Rectal smooth muscle tissue (tissue), 1 donor: ENCODE measurements at regions not wholly inside any gene's neighbourhood (a gene's known extent, or its start where the extent isn't known, plus 50 kb on each side); places are given as distances from the start of the nearest gene placed in this dataset.
A peak's percentile ranks its signal among the peaks of the same experiment; 100 is the strongest.

ENCODE experiments used
- H3K27ac ChIP-seq: one replicate; pipeline ENCODE4 v1.7.0; 2013; ENCODE audit warnings: low read depth, low read length, inconsistent platforms
- H3K27me3 ChIP-seq: one replicate; pipeline ENCODE4 v1.7.0; 2013; ENCODE audit warnings: low read length; ENCODE audit not compliant: control insufficient read depth, insufficient read depth
- H3K36me3 ChIP-seq: one replicate; pipeline ENCODE4 v1.7.0; 2013; ENCODE audit warnings: low read length; ENCODE audit not compliant: control insufficient read depth, insufficient read depth
- H3K4me1 ChIP-seq: one replicate; pipeline ENCODE4 v1.7.0; 2013; ENCODE audit warnings: low read length; ENCODE audit not compliant: control insufficient read depth, insufficient read depth
- H3K4me3 ChIP-seq: one replicate; pipeline ENCODE4 v1.7.0; 2013; ENCODE audit warnings: low read length
- H3K9ac ChIP-seq: one replicate; pipeline ENCODE4 v1.7.0; 2013; ENCODE audit warnings: low read length

DNA sequence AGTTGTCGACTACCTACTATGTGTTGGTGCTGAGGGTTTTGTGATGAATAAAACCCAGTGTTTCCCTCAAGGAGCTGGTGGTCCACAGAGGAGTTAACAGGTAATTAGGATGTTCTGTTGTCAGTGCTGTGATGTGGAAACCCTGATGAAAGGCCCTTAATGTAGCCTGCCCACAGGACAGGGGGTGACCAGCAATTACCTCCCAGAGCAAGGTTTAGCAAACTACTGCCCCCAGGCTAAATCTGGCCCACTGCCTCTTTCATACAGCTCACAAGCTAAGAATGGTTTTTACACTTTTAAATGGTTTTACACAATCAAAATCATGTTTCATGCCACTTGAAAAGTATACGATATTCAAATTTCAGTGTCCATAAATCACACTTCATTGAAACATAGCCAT, 536.2 kb downstream of the MIAT start:
- H3K4me3 ChIP-seq: no peak overlapping the region
- peaks cover 7% of the 10 kb centered on the region for H3K4me1 ChIP-seq
- no peak overlapping the region for H3K9ac ChIP-seq
- no peak overlapping the region for H3K27ac ChIP-seq
- H3K27me3 ChIP-seq: no peaks in the 10 kb centered on the region
- no peaks in the 10 kb centered on the region for H3K36me3 ChIP-seq

DNA sequence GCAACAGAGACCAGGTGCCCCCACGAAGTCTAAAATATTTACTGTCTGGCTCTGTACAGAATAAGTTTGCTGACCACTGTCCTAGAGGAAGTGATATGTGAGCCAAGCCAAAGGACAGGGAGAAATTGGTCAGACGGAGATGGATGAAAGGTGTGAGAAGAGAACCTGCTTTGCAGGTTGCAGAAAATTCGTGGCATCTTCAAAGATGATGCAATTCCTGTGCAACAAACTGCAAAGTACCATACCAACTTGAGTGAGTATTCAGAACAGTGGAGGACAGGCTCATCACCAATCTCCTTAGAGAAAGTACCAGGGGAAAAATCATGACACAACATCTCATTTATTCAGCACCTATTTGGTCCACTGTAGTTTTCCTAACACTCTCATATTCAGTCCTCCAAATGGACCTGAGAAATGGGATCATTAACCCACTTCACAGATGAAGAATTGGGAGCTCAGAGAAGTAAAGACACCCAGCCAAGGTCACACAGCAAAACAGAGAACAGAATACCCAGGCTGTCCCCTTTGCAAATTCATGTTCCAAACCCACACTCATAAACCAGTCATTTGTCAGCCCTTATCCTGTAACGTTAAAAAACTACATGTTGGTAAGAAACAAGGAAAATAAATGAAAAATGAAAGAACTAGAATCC, 536.8 kb downstream of the MIAT start:
- no peak overlapping the region for H3K4me3 ChIP-seq
- no peak overlapping the region for H3K9ac ChIP-seq
- peak overlapping the region; percentile 3 for H3K27ac ChIP-seq
- H3K36me3 ChIP-seq: no peaks in the 10 kb centered on the region
- H3K27me3 ChIP-seq: no peaks in the 10 kb centered on the region
- H3K4me1 ChIP-seq: peaks cover 7% of the 10 kb centered on the region

DNA sequence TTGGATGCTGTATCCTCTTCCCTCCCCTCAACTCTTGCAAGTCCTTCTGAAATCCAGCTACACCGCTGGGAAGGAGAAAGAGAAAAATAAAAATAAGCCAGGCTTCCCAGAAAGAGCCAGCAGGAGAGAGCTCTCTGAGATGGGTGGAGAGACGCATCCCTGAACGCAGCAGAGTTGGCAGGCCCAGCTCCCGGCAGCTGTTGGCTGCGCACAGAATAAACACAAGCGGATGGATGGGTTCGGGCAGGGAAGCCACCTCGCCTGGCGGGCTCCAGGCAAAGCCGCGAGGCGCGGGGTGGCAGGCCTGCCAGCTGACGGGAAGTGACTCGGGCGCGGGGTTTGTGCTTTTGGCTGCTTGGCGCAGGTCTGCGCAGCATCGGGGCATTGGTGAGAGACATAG, 537.7 kb downstream of the MIAT start:
- H3K27ac ChIP-seq: no peak overlapping the region

DNA sequence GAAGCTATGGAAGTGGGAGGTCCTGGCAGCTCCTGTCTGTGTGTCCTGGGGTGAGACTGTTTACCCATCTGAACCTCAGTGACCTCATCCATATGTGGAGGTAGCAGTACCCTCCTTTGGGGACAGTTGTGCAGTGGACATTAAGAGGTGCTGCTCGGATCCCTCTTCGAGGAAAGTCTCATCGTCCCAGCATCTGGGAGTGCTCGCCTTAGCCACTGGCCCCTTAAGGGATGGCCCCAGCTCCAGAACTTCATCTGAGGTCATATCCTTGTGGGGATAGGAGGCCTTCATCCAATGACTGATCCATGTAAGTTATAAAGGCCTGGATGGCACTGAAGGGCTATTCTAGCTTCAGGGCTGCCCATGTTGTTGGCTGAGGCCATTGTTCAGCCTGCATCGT, 538.1 kb downstream of the MIAT start:
- no peaks in the 10 kb centered on the region for H3K27me3 ChIP-seq

More for the DNA sequence above, 537.7 kb downstream of the MIAT start:
- peaks cover 7% of the 10 kb centered on the region for H3K4me1 ChIP-seq
- no peak overlapping the region for H3K9ac ChIP-seq
- H3K4me3 ChIP-seq: no peak overlapping the region
- H3K36me3 ChIP-seq: no peaks in the 10 kb centered on the region
- no peaks in the 10 kb centered on the region for H3K27me3 ChIP-seq

DNA sequence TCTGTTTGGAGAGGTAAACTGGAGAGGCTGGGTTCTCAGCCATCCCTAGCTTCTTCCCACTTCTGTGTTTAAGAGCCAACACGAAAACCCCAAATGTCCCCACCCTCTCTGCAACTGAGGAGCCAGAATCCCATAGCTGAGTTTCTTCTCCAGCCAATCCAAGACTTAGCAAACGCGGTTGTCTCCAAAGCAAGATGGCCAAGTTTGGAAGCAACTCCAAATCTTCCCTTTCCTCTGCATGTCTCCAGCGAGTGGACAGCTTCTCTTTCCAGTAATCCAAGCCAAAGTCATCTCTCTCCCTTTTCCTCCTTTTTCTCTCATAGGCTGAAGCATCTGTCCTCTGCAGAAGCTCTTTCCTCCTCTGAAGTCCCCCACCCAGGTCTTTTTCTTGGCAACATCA, 539.2 kb downstream of the MIAT start:
- H3K4me3 ChIP-seq: no peak overlapping the region
- H3K27me3 ChIP-seq: no peaks in the 10 kb centered on the region
- H3K27ac ChIP-seq: no peak overlapping the region
- no peak overlapping the region for H3K9ac ChIP-seq
- H3K4me1 ChIP-seq: peaks cover 7% of the 10 kb centered on the region
- no peaks in the 10 kb centered on the region for H3K36me3 ChIP-seq

More for the DNA sequence above, 538.1 kb downstream of the MIAT start:
- Histone ChIP-seq H3K4me3 (no peak overlapping the region), H3K27ac (no peak overlapping the region), H3K4me1 (peaks cover 7% of the 10 kb centered on the region), H3K9ac (no peak overlapping the region), H3K36me3 (no peaks in the 10 kb centered on the region)

DNA sequence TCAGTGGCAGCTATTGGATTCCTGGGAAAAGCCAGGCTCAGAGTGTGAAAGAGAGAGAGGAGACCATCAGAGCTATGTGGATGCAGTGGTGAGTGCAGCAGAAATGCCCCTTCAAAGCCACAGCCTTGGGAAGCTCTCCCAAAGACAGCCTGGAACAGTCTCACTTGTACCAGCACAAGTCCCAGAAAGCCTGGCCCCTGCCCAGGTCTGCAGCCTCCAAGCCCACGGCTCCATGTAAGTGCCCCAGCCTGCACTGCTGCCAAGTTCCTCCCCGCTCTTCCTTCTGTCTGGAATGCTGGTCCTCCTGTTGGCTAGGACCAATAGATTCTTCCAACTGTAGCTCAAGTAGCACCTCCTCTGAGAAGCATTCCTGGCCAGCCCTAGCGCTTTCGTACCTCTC, 539.7 kb downstream of the MIAT start:
- peaks cover 7% of the 10 kb centered on the region for H3K4me1 ChIP-seq
- no peaks in the 10 kb centered on the region for H3K27me3 ChIP-seq
- no peak overlapping the region for H3K27ac ChIP-seq

DNA sequence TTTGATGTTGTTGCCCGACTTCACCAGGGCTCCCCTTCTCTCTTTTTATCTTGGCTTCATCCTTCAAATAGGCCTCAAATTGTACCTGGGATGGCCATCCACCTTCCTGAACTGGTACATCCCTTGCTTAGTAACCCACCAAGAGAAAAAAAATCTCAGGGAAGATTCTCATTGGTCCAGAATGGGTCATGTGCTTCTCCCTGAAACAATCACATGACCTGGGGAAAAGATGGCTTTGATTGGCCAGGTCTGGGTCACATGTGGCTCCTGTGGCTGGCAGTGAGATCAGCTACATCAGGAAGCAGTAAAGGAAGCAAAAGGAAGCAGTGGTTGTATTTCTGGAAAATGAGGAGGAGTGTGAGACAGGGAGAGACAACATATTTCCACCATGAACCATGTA, 540.2 kb downstream of the MIAT start:
- H3K36me3 ChIP-seq: no peaks in the 10 kb centered on the region
- H3K4me1 ChIP-seq: peaks cover 7% of the 10 kb centered on the region
- H3K27me3 ChIP-seq: no peaks in the 10 kb centered on the region
- no peak overlapping the region for H3K9ac ChIP-seq
- no peak overlapping the region for H3K27ac ChIP-seq
- no peak overlapping the region for H3K4me3 ChIP-seq

More for the DNA sequence above, 539.7 kb downstream of the MIAT start:
- Histone ChIP-seq H3K36me3 (no peaks in the 10 kb centered on the region), H3K9ac (no peak overlapping the region), H3K4me3 (no peak overlapping the region)

DNA sequence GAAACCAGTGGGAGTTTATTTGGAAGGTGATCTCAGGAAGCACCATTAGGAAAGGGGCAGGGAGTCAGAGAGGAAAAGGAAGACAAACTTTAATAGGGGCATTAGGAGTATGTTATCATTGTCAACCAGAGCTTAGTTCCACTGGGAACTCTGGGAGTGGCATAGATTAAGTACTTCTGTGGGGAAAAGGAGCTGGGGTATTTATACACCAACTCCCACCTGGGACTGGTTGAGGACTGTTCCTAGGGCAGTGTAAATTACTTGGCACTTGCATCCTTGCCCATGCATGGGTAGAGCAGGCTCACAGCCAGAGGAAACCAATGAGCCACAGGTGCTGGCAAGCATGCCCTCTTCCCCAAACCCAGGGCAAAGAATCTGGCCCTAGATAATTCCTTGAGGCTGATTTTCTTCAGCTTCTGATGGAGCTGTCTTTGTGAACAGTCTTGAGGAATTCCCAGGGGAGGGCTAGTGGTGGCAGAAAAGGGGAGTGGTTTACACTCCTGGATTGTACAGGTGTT, 541.2 kb downstream of the MIAT start:
- Histone ChIP-seq H3K4me3 (no peak overlapping the region), H3K9ac (no peak overlapping the region), H3K27ac (no peak overlapping the region), H3K27me3 (no peaks in the 10 kb centered on the region), H3K36me3 (no peaks in the 10 kb centered on the region), H3K4me1 (peaks cover 12% of the 10 kb centered on the region)

DNA sequence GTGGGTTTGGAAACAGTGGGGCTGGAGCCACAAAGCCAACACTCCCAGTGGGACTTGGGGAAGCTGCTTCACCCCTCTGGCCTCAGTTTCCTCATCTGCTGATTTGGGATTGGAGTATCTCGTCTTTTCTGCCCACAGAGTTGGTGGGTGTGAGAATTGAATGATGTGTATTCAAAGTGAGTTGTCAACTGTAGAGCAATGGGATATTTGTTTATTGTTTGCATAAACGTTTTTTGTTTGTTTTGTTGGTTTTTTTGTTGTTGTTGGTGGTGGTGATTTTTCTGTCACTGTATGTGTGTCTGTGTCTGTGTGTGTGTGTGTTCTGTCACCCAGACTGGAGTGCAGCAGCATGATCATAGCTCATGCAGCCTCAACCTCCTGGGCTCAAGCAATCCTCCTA, 542.0 kb downstream of the MIAT start:
- peaks cover 11% of the 10 kb centered on the region for H3K4me1 ChIP-seq

DNA sequence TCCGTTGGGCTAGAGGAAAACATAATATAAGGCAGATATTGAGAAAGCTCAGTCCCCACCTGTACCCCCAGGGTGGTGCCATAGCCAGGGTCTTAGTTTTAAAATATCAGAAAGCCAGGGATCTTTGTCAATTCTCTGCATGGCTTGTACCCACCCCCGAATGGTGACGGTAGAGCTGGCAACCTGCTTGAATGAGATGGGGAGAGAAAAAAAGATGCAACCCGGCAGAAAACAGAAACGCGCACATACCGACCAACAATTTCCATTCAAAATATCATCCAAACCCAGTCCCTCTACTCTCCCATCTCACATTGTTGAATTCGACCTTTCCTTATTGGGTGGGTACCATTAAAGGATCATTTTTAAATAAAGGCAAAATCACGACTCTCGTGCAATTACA, 543.9 kb downstream of the MIAT start:
- Histone ChIP-seq H3K27ac (no peak overlapping the region), H3K4me3 (no peak overlapping the region), H3K27me3 (no peaks in the 10 kb centered on the region), H3K4me1 (peaks cover 5% of the 10 kb centered on the region), H3K36me3 (no peaks in the 10 kb centered on the region), H3K9ac (no peak overlapping the region)

More for the DNA sequence above, 542.0 kb downstream of the MIAT start:
- no peaks in the 10 kb centered on the region for H3K27me3 ChIP-seq
- H3K4me3 ChIP-seq: no peak overlapping the region
- H3K27ac ChIP-seq: no peak overlapping the region
- no peak overlapping the region for H3K9ac ChIP-seq
- no peaks in the 10 kb centered on the region for H3K36me3 ChIP-seq

DNA sequence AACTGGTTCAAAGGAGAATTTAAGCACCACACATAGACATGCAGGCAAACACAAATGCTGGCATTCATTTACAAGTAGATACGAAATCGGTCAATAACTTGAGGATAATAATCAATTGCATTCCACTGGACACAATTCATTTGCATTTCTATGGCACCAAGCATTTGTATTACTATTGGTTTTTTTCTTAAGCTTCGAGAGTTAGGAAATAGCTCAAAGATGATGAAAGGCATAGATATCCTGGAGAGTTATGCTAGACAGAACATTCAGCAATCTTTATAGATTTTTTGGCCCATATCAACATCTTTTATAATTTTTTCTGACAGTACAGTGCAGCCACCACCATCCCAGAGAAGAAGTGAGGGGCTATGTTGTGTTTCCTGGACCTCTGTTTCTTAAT, 544.4 kb downstream of the MIAT start:
- H3K36me3 ChIP-seq: no peaks in the 10 kb centered on the region
- no peak overlapping the region for H3K9ac ChIP-seq
- no peak overlapping the region for H3K4me3 ChIP-seq
- H3K27ac ChIP-seq: no peak overlapping the region
- no peaks in the 10 kb centered on the region for H3K27me3 ChIP-seq
- peaks cover 5% of the 10 kb centered on the region for H3K4me1 ChIP-seq

DNA sequence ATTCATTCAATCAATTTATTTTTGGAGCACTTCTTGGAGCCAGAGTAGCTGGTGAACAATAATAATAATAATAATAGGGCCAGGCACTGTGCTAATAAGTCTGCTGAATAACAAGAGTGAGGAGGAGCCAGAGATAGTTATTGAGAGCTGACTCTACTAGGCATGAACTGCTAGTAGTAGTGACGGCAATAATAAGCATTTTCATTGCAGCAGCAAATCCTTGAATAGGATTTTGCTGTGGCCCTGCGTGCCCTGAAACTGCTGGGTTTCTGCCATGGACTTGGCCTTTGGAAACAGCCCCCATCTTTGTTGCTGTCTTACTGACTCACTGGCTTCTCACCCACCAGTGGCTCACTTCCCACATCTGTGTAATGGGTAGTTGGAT, 545.9 kb downstream of the MIAT start:
- no peak overlapping the region for H3K27ac ChIP-seq
- no peaks in the 10 kb centered on the region for H3K36me3 ChIP-seq
- H3K4me1 ChIP-seq: peaks cover 5% of the 10 kb centered on the region
- H3K9ac ChIP-seq: no peak overlapping the region
- H3K4me3 ChIP-seq: no peak overlapping the region
- no peaks in the 10 kb centered on the region for H3K27me3 ChIP-seq

DNA sequence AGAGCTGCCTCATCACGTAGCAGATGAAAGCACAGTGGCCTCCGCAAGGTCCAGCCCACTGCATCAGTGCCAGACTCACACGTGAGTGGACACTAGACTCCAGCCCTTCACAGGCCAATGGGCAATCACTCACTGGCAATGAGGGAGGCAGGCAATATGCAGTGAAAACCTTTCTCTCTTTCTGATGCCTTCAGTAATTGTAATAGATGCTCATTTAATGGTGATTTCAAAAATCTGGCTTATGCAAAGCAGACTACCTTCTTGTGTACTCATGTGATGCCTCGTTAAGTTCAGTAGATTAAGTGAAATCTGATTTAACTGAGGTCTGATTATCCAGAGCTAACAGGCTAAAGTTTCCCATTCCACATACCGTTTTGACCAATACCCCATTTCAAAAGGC, 546.9 kb downstream of the MIAT start:
- Histone ChIP-seq H3K4me3 (no peak overlapping the region), H3K36me3 (no peaks in the 10 kb centered on the region), H3K9ac (no peak overlapping the region), H3K27ac (no peak overlapping the region), H3K27me3 (no peaks in the 10 kb centered on the region), H3K4me1 (peaks cover 5% of the 10 kb centered on the region)
